ENCODE measurements at regions not wholly inside any gene's neighbourhood (a gene's known extent, or its start where the extent isn't known, plus 50 kb on each side); places are given as distances from the start of the nearest gene placed in this dataset.

DNA sequence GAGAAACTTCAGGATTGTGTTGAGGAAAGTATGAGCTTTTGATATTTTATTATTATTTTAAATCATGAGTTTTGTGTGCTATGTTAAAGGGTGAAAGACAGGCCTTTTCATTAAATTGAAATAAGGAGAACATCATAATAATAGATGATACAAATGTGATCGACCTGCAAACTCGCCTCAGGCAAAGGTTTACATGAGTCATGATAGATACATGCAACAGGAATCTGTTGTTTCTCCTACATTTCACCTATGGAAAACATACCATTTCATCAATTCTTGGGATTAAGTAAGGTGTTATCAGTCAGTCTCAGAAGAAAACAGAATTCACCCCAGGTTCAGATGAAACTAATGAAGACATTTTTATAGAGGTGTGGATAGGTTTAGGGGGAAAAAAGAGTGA is 1992.5 kb upstream of the PIK3C3 start:
- CTCF ChIA-PET: no interaction called here
- POLR2A ChIA-PET: no interaction called here
- no peak for TF ChIP-seq ELF4 (IDR thresholded peaks at IDR 0.05)
- no peak for TF ChIP-seq FOXM1 (IDR thresholded peaks at IDR 0.05; ENCODE audit: borderline replicate concordance)
- no peak for TF ChIP-seq ARNT (IDR thresholded peaks at IDR 0.05)
- no peak for TF ChIP-seq LEF1 (IDR thresholded peaks at IDR 0.05; ENCODE audit: borderline replicate concordance)
- TF ChIP-seq BHLHE40 (IDR thresholded peaks at IDR 0.05; ENCODE audit: borderline replicate concordance): no peak
- no peak for TF ChIP-seq FOXK2 (IDR thresholded peaks at IDR 0.05)
- TF ChIP-seq, protein P1, sequence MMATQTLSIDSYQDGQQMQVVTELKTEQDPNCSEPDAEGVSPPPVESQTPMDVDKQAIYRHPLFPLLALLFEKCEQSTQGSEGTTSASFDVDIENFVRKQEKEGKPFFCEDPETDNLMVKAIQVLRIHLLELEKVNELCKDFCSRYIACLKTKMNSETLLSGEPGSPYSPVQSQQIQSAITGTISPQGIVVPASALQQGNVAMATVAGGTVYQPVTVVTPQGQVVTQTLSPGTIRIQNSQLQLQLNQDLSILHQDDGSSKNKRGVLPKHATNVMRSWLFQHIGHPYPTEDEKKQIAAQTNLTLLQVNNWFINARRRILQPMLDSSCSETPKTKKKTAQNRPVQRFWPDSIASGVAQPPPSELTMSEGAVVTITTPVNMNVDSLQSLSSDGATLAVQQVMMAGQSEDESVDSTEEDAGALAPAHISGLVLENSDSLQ (IDR thresholded peaks at IDR 0.05): no peak
- TF ChIP-seq SP1 (IDR thresholded peaks at IDR 0.05): no peak
- TF ChIP-seq NFRKB (IDR thresholded peaks at IDR 0.05): no peak
- no peak for TF ChIP-seq TARDBP (IDR thresholded peaks at IDR 0.05)
- TF ChIP-seq SUZ12 (IDR thresholded peaks at IDR 0.05): no peak
- TF ChIP-seq HDGF (IDR thresholded peaks at IDR 0.05; ENCODE audit: borderline replicate concordance): no peak
- no peak for TF ChIP-seq FOXA1 (IDR thresholded peaks at IDR 0.05)
- DNase-seq (ENCODE audit: extremely low spot score): no peak

DNA sequence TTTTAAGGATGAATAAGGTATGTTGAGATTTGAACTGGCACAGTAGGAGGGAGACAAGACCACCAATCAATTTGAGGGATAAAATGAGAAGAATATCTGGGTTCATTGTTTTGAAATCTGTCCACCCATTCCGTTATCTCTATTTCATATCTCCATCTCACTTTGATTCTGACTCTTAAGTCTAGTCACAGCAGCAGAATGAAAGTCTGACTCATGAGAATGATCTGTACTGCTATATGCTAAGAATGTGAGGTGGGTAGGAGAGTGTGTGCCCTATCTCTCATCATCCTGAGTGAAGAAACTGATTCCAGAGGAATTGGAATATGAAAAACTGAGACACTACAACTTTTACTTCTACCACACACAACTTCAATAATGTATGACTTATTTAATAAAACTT is 1994.5 kb upstream of the PIK3C3 start:
- TF ChIP-seq SP1 (IDR thresholded peaks at IDR 0.05) (no peak), FOXK2 (IDR thresholded peaks at IDR 0.05) (no peak), FOXM1 (IDR thresholded peaks at IDR 0.05; ENCODE audit: borderline replicate concordance) (no peak), ZNF384 (IDR thresholded peaks at IDR 0.05) (no peak), L3MBTL2 (conservative IDR thresholded peaks at IDR 0.05) (no peak), ELF4 (IDR thresholded peaks at IDR 0.05) (no peak), FOXA1 (IDR thresholded peaks at IDR 0.05) (no peak), CTBP1 (IDR thresholded peaks at IDR 0.05; ENCODE audit: borderline replicate concordance) (no peak), HDGF (IDR thresholded peaks at IDR 0.05; ENCODE audit: borderline replicate concordance) (no peak), NFRKB (IDR thresholded peaks at IDR 0.05) (no peak), ARNT (IDR thresholded peaks at IDR 0.05) (no peak)
- TF ChIP-seq, protein P1 (IDR thresholded peaks at IDR 0.05): no peak
- CTCF ChIA-PET: no interaction called here
- POLR2A ChIA-PET: no interaction called here
- no peak for DNase-seq (ENCODE audit: extremely low spot score)

DNA sequence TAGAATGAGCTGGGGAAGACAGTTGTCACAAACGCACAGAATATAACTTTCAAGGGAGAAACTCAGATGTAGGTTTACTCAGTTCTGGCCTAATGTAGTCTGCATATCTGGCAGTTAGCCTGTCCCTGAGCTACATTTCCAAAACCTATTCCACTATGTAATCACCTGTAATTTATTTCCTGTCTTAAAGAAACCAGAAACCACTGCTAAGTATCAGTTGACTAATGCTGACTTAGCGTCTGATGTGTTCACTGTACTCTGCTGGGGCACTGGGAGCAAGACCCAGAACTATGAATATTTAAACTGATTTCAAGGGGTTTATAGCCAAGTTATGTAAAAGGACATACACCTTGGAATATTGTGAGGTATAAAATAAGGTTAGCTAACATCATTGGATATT is 1995.2 kb upstream of the PIK3C3 start:
- DNase-seq (ENCODE audit: extremely low spot score): no peak
- TF ChIP-seq, protein P1 (IDR thresholded peaks at IDR 0.05): peak; percentile 22; the same call in 1 of the 2 replicates
- no peak for TF ChIP-seq ZNF384 (IDR thresholded peaks at IDR 0.05)
- ChIA-PET CTCF (no interaction called here), POLR2A (no interaction called here)

DNA sequence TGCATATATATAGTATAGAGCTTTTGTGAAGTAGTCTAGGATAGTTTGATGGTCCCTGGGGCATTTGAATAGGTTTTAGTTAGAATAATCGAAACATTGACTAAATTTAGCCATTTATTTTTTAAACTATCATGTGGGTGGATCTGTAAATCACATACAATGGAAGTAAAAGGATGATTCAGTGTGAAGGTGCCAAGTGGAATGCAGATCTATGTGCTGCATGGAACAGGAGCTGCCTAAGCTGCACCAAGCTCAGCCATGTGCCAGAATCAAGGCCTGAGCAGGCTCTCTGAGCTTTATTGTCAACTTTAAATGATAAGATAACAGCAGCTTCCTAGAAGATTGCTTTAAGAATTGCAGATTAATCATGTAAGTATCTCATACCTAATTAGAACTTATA is 1996.2 kb upstream of the PIK3C3 start:
- TF ChIP-seq ELF4 (IDR thresholded peaks at IDR 0.05) (no peak), HDGF (IDR thresholded peaks at IDR 0.05; ENCODE audit: borderline replicate concordance) (no peak), FOXM1 (IDR thresholded peaks at IDR 0.05; ENCODE audit: borderline replicate concordance) (no peak), FOXK2 (IDR thresholded peaks at IDR 0.05) (no peak), CTBP1 (IDR thresholded peaks at IDR 0.05; ENCODE audit: borderline replicate concordance) (no peak), LEF1 (IDR thresholded peaks at IDR 0.05; ENCODE audit: borderline replicate concordance) (no peak), BHLHE40 (IDR thresholded peaks at IDR 0.05; ENCODE audit: borderline replicate concordance) (no peak), ZNF384 (IDR thresholded peaks at IDR 0.05) (no peak), TARDBP (IDR thresholded peaks at IDR 0.05) (no peak), FOXA1 (IDR thresholded peaks at IDR 0.05) (no peak)
- TF ChIP-seq, protein P1 (IDR thresholded peaks at IDR 0.05): no peak
- no peak for DNase-seq (ENCODE audit: extremely low spot score)
- POLR2A ChIA-PET: no interaction called here
- CTCF ChIA-PET: interaction anchor here (0.5 kb wide), 1 partner anchor 8 kb away, joined by 3 read pairs; no protein-coding TSS in a partner anchor

DNA sequence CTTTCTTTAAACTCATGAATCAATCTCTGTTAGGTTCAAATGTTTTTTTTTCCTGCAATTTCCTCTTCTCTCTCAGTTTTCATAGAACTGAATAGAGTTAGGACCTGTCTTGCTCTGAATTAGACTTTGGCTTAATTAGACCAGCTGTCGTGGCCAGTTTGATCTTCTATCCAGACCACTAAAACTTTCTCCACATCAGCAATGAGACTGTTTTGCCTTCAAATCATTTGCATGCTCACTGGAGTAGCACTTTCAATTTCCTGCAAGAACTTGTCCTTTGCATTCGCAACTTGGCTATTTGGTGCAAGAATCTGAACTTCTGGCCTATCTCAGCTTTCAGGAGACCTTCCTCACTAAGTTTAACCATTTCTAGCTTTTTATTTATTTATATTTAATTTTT is 2002.2 kb upstream of the PIK3C3 start:
- CTCF ChIA-PET: no interaction called here
- POLR2A ChIA-PET: no interaction called here
- no peak for TF ChIP-seq ELF4 (IDR thresholded peaks at IDR 0.05)
- TF ChIP-seq L3MBTL2 (conservative IDR thresholded peaks at IDR 0.05): no peak
- TF ChIP-seq ZNF384 (IDR thresholded peaks at IDR 0.05): no peak
- TF ChIP-seq NFRKB (IDR thresholded peaks at IDR 0.05): no peak
- no peak for TF ChIP-seq SP1 (IDR thresholded peaks at IDR 0.05)
- DNase-seq (ENCODE audit: extremely low spot score): no peak

DNA sequence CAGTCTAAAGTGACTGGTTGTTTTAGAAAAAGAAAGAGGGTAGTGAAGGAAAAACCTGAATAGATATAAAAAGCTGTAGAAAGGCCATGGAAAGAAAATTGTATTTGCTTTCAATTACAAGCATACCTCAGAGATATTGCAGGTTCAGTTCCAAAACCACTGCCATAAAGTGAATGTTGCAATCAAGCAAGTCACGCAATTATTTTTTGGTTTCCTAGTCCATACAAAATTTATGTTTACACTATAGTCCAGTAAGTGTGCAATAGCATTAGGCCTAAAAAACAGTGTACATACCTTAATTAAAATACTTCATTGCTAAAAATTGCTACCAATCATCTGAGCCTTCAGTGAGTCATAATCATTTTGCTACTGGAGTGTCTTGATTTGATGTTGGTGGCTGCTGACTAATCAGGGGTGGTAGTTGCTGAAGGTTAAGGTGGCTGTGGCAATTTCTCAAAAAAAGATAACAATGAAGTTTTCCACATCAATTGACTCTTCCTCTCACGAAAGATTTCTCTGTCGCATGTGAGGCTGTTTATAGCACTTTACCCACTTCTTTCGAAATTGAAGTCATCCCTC is 2003.8 kb upstream of the PIK3C3 start:
- DNase-seq (ENCODE audit: extremely low spot score): no peak
- TF ChIP-seq HDGF (IDR thresholded peaks at IDR 0.05; ENCODE audit: borderline replicate concordance) (no peak), ARNT (IDR thresholded peaks at IDR 0.05) (no peak), L3MBTL2 (conservative IDR thresholded peaks at IDR 0.05) (no peak), ELF4 (IDR thresholded peaks at IDR 0.05) (no peak), LEF1 (IDR thresholded peaks at IDR 0.05; ENCODE audit: borderline replicate concordance) (no peak), ZNF384 (IDR thresholded peaks at IDR 0.05) (no peak), FOXM1 (IDR thresholded peaks at IDR 0.05; ENCODE audit: borderline replicate concordance) (no peak), FOXA1 (IDR thresholded peaks at IDR 0.05) (no peak), SUZ12 (IDR thresholded peaks at IDR 0.05) (no peak), CTBP1 (IDR thresholded peaks at IDR 0.05; ENCODE audit: borderline replicate concordance) (no peak), SP1 (IDR thresholded peaks at IDR 0.05) (no peak), TARDBP (IDR thresholded peaks at IDR 0.05) (no peak), NFRKB (IDR thresholded peaks at IDR 0.05) (no peak), FOXK2 (IDR thresholded peaks at IDR 0.05) (no peak), BHLHE40 (IDR thresholded peaks at IDR 0.05; ENCODE audit: borderline replicate concordance) (no peak)
- TF ChIP-seq, protein P1 (IDR thresholded peaks at IDR 0.05): no peak
- ChIA-PET CTCF (no interaction called here), POLR2A (no interaction called here)

Data from HEK293T (cell line).